Frontal cortex (tissue), 4 donors: ENCODE measurements at regions not wholly inside any gene's neighbourhood (a gene's known extent, or its start where the extent isn't known, plus 50 kb on each side); places are given as distances from the start of the nearest gene placed in this dataset. TPM values are rescaled to one million over a fixed set of nuclear protein-coding genes. Genes with fewer than 3 reads are reported as not detected.

Source experiments
- DNase-seq, 2 donors: peaks; one replicate each; pipeline ENCODE4 v3.0.0; 2012; ENCODE audit warnings: low spot score in 2 of 2
- FAIRE-seq: peaks from 2 replicates; lab custom pipeline; 2012; peaks lifted over from hg19 to GRCh38; lab: Jason Lieb, UNC
- small RNA-seq: library from RNA; depleted of rRNA; stranded (forward); fragments of <200 nt; gene quantifications from one replicate; pipeline ENCODE3, GENCODE V24; 2014
- donor health status: control.
- donor health status: control.
- donor health status: control.

GRCh38 chr5:111584651-111585050, 72.3 kb upstream of the STARD4 start:
- DNase-seq = no peak
- FAIRE-seq = no peak

- DNase-seq (no peak), FAIRE-seq (no peak)
Observed at GRCh38 chr5:111583758-111584203, 71.4 kb upstream of the STARD4 start.

GRCh38 chr5:111582993-111583601, 70.8 kb upstream of the STARD4 start:
- FAIRE-seq (no peak), DNase-seq (no peak)

- no peak for DNase-seq
- FAIRE-seq = no peak
Observed at GRCh38 chr5:111582451-111582850, 70.1 kb upstream of the STARD4 start.

- DNase-seq (no peak), FAIRE-seq (no peak)
Observed at GRCh38 chr5:111580956-111581355, 68.6 kb upstream of the STARD4 start.

- no peak for FAIRE-seq
- DNase-seq = no peak
Observed at GRCh38 chr5:111574311-111574710, 62.0 kb upstream of the STARD4 start.

GRCh38 chr5:111572561-111572960, 60.2 kb upstream of the STARD4 start:
- FAIRE-seq (no peak), DNase-seq (no peak)

- DNase-seq = no peak
- no peak for FAIRE-seq
Observed at GRCh38 chr5:111563031-111563822, 50.9 kb upstream of the STARD4 start.

GRCh38 chr5:111562561-111562960, 50.2 kb upstream of the STARD4 start:
- FAIRE-seq = no peak
- DNase-seq = no peak

Small RNA genes in the stretch of these regions (small RNA-seq; reads per million reads assigned to genes)
- gene AC008967.1 = not detected
- gene HMGN1P13 = not detected
